Anterior cingulate cortex (tissue), 58 donors: ENCODE measurements at regions not wholly inside any gene's neighbourhood (a gene's known extent, or its start where the extent isn't known, plus 50 kb on each side); places are given as distances from the start of the nearest gene placed in this dataset.
"Not testable (repeated sequence)": the region's sequence is repeated elsewhere in the genome, so short reads cannot be mapped to it uniquely, and the experiment has no call there.

Experiments
- DNase-seq, 58 donors: peaks; one replicate each; lab custom pipeline; 2025; lab: John Stamatoyannopoulos, UW

DNA sequence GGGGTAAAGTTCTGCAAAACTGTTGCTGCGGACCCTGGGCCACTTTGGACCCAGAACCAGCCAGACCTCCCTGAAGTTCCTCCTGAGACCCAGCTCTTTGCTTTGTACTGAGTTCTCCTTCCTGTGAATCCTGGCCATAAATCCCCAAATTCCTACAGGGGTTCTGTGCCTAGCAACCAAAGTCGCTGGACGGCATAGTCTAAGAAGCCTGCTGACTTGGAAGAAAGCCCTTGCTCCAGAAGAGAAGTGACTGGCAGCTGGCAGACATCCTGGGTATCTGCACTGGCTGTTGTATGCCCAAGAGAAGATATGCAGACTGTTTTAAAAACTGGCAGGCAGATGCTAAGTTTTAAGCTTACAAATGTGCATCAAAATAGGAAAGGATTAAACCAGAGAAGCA, 99.9 kb upstream of the SLC24A4 start:
- peak in 32 of 58 donors; percentile 2 to 71 (median 27) for DNase-seq

DNA sequence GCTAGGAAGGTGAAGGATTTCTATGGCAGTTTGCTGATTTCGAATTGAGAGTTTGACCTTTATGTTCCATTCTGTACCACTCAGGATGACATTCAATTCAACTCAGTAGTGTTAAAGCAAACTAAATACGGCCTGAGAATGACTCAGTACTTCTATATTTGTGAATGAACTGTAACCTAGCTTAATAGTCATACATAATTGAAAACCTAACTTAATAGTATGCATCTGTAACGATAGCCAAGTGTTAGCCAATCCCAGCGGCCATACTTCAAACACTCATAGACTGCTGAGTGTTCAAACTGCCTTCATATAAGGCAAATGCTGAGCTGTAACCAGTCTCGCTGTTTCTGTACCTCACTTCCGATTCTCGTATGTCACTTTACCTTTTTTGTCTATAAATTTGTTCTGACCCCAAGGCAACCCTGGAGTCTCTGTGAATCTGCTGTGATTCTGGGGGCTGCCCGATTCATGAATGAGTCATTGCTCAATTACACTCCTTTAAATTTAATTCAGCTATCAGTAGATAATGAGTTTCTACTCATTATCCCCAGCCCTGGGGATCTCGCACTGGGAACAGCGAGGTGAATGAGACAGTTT, 98.5 kb upstream of the SLC24A4 start:
- DNase-seq: peak in 1 of 58 donors; percentile 11

DNA sequence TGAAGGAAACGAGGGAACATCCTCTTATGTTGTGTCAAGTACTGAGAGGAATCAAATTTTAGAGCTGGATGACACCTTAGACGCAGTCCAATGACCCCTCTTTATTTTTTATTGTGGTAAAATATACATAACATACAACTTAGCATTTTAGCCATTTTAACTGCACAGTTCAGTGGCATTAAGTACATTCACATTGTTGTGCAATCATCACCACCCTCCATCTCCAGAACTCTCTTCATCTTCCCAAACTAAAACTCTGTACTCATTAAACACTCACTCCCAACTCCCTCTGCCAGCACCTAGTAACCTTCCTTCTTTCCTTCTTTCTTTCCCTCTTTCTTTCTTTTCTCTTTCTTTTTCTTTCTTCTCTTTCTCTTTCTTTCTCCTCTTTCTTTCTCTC, 97.2 kb upstream of the SLC24A4 start:
- DNase-seq: no peak

DNA sequence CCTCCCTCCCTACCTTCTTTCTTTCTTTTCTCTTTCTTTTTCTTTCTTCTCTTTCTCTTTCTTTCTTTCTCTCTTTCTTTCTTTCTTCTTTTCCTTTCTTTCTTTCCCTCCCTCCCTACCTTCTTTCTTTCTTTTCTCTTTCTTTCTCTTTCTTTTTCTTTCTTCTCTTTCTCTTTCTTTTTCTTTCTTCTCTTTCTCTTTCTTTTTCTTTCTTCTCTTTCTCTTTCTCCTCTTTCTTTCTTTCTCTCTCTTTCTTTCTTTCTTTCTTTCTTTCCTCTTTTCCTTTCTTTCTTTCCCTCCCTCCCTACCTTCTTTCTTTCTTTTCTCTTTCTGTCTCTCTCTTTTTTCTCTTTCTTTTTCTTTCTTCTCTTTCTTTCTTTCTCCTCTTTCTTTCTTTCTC, 96.8 kb upstream of the SLC24A4 start:
- DNase-seq: not testable (repeated sequence)

DNA sequence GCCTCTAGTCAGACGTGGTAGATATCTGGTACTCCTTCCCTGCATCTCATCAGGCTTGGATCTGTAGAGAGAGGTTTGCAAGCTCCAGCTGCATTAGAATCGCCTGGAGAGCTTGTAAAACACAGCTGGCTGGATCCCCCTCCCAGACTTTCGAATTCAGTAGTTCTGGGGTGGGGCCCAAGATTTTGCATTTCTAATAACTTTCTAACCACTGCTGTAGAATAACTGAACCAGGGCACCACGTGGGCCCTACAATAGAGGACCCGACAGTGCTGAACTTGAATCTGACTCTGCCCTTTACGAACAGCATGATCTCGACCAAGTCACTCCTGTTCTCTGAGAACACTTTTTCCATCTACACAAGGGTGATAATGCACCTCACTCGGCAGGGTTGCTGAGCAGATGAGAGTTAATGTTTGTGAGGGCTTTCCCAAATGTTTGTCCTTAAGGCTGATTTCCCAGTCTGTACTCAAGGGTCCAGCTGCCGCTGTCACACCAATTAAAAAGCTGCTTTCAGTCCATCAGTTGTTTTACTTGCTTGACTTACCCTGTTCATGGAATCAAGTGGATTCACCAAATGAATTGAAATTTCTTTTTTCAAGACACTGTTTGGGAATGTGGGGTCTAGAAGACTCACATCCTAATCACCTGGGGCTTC, 86.6 kb upstream of the SLC24A4 start:
- DNase-seq: no peak

DNA sequence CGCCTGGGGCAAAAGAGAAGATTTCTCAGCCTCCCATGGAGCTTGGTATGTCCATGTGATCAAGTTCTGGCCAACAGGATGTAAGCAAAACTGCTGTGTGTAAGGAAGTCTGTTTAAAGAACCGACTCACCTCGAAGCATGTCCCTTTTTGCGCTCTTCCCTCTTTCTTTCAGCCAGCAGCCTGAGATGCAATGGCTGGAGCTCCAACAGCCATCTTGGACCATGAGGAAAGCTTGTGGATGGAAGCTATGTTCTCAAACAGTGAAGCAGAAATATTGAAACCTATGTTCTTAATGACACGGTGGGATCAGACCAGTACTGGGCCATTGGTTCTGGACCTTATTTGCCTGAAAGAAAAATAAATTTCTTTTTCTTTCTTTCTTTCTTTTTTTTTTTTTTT, 82.3 kb upstream of the SLC24A4 start:
- DNase-seq: no peak

DNA sequence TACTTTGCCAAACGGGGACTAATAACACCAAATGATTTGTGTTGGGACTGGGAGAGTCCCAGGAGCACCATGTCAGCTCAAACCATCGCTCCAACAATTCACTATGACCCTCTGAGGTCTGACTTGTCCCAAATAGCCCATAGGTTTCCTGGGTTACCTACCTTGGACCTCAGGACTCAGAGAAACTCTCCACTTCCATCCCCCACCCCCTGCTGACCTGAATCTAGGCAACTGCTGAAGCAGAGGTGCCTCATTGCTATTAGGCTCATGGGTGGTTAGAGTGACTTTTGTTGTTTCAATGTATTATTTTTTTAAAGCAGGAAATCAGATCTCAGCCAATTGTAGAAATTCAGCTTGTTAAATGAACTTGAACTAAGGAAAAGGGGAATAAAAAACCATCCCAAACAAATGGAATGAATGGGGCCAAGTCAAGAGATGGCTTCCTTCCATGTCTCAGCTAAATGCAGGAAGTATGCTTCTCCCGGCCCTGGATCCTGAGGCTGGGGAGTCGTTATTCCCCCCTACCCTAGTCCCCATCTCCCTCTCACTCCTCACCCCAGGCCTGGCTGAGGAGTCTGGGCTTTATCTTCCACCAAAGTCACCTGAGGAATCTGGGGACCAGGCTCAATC, 80.9 kb upstream of the SLC24A4 start:
- DNase-seq: no peak

DNA sequence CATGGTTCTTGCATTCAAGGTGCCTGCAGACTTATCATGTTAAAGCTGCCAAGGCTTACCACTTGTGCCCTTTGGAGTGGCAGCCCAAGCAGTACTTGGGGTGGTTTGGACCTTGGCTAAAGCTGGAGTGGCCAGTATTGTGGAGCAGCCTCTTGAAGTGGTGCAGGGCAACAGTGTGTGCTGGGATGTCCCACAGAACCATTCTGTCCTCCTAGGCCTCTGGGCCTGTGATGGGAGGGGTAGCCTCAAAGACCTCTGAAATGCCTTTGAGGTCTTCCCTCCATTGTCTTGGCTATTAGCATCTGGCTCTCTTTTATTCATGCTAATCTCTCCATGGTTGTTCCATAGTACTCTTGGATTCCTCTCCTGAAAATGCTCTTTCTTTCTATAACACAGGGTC, 78.2 kb upstream of the SLC24A4 start:
- no peak for DNase-seq

DNA sequence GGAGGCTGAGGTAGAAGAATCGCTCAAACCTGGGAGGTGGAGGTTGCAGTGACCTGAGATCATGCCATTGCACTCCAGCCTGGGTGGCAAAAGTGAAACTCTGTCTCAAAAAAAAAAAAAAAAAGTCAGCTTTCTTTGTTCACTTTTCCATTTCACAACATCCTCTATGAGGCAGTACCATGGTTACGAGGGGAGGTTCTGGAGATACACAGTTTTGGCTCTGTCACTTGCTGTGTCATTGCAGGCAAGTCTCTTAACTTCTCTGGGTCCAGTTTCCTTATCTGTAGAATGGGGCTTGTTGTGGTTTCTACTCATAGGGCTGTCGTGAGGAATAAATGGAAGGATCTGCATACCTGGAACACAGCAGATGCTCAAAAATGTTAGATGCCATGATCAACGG, 75.6 kb upstream of the SLC24A4 start:
- no peak for DNase-seq

DNA sequence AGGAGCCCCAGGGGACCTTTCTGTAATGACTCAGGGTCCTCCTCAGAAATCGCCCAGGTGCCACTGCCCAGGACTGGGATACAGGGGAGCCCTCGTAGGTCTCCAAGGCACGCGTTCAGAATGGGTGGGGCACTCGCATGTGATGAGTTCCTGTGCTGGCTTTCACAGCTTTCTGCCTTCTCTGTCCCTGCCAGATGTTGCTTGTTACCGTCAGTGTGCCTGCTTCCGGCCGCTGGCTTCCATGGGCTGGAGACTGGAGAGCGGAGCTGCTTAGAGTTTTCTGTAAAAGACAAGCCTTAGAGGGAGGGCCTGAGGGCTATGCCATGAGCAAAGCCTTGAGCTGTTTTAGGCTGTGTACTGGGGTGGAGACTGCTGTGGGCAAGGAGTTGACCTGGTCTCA, 75.0 kb upstream of the SLC24A4 start:
- no peak for DNase-seq

DNA sequence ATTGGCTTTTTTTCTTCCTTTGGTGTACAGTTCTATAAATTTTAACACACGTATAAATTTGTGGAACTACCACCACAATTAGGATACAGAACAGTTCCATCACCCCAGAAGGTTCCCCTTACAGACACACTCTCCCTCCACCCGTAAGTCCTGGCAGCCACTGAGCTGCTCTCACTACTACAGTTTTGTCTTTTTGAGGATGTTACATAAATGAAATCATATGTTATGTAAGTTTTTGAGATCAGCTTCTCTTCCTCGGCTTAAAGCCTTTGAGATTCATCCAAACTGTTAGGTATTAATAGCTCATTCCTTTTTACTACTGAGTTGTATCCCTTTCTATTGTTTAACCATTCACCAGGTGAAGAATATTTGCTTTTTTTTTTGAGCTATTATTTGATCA, 74.3 kb upstream of the SLC24A4 start:
- DNase-seq: no peak

DNA sequence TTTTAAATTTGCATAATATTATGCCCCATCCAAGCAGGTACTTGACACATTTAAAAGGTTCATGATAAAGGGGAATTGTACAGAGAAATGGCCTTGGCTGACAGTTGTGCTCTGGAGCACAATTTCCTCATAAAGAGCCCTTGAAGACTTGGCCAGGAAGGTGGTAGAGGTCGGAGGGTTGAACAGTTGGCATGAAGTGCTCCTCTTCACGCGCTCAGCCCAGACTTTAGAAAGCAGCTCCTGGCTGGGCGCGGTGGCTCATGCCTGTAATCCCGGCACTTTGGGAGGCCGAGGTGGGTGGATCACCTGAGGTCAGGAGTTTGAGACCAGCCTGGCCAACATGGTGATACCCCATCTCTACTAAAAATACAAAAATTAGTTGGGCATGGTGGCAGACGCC, 72.6 kb upstream of the SLC24A4 start:
- not testable (repeated sequence) for DNase-seq

DNA sequence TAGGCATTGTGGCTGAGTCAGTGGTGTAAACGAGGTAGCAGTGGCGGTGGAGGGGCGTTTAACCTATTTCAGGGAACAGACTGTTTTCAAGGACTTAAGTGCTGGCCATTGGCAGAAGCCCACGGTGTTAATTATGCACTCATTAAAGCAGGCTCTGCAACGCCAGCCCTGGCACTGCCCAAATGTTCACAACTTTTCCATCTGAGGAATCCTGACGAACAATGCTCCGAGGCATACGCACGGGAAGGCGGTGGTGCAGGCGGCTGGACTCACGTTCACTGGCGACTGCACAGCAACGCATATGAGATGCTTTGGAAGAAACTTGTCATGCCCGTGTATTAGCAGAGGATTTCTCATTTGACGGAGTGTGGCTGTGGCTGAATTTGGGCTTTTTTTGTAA, 70.6 kb upstream of the SLC24A4 start:
- peak in 47 of 58 donors; percentile 14 to 89 (median 50) for DNase-seq

DNA sequence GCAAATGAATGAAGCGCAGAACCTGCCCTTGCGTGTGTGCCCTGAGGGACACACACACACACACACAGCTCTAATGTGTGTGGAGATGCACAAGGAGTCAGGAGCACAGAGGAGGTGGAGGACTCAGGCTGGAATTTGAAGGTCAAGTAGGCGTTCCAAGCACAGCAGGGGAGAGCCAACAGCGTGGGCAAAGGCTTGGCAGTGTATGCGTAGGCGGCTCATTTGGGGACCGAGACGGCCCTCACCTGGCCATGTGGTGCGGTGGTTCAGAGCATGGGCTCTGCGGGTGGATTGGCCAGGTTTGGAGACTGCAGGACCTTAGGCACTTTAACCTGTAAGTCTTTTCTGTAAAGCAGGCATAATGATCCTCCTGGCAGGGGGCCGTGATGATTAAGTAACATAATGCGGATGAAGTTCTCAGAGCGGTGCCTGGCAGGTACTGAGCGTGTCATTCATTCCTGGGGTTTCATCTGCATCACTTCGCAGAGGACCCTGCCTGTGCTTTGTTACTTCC, 69.5 kb upstream of the SLC24A4 start:
- DNase-seq: peak in 1 of 58 donors; percentile 5

DNA sequence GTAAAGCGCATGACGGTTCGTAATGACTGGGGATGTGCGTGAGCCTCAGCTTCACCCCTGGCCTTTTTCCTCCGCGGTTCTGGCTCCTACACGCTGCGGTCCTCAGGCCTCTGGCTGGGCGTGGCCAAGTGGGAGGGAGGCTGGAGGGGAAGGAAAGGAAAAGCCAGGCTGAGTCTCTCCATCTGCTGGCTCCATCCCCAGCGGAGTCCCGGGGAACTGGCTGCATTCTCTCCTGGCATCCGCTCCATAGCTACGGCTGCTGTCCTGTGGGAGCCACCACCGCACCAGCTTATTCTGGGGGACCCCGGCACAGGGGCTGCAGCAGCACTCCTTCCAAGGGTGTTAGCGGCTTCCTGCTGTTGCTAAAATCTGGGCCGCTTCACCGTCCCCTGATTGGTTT, 68.2 kb upstream of the SLC24A4 start:
- peak in 47 of 58 donors; percentile 12 to 81 (median 52) for DNase-seq

DNA sequence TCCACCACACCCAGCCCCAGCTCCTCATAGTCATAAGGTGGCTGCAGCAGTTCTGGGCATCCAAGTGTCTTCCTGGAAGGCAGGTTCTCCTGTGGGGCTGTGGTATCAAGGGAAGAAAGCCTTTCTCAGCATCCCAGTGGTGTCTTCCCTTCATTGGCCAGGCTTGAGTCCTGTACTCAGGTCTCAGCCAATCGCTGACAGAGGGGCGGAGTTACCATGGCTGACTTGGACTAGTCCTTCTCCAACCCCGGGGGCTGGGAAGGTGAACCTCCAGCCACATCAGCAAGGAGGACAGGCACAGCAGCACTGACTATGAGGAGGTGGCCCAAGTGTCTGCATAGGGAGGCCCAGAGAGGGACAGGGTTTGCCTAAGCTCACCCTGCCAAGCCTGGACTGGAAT, 64.0 kb upstream of the SLC24A4 start:
- no peak for DNase-seq

DNA sequence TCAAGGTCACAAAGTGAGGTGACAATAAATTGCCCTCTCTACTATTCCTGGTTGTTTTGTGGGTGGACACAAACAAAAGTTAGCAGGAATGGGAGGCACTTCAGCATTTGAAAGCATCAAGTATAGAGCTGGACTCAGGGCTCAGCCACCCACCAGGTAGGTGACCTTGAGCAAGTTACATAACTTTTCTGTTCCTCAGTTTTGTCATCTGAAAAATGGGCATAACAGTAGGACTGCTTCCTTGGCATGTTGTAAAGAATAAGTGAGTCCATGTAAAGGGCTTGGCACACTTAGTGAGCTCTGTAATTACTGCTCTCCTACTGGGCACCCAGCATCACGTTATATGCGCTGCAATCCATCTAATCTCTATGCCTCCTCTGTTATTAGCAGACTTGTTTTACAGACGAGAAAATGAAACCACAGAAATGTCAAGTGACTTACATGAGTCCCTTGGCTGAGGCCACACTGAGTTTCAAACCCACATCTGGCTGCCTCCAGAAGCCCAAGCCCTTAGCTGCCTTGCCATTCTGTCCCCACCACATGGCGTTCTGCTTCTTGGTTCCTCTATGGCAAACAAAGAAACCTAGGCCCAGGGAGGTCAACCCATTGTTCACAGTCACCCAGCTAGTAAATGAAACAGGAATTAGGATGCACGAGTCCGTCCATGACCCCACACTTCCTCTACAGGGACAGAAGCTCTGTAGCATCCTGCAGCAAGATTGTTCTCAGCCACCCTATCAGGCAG, 63.2 kb upstream of the SLC24A4 start:
- DNase-seq: peak in 1 of 58 donors; percentile 11

DNA sequence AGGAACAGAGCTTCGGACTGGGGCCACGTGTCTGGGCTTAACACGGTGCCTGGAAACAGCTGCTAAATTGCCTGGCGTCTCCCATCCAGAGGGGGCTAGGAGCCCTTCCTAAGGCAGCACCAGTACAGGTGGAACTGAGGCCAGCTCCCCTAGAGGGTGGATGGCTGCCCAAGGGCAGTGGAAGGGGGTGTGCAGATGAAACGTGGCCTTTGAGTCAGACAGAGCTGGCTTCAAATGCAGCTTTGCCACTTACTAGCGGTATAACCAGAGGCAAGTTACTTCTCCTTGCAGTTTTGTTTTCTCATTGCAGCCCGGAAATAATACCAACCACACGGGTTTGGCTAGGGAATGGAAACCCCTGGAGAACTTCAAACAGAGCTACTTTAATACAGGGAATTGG, 59.3 kb upstream of the SLC24A4 start:
- DNase-seq: peak in 15 of 58 donors; percentile 7 to 70 (median 26)

DNA sequence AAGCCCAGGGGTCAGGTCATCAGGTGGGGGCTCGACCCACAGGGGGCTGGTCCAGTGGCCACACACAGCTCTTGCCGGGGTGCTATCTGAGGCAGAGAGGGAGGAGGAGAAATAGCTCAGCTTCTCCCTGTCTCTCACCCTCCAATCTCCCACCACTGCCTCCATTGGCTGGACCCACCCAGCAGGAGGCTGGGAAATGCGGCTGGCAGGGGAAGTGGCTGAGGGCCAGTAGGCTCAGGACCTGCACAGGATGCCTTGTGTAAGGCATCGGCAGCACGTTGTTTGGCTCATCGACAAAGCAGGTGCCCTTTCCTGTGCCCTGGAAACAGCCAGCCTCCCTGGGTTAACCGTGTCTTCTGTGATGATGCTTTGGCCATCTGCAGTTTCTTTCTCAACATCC, 58.8 kb upstream of the SLC24A4 start:
- no peak for DNase-seq

DNA sequence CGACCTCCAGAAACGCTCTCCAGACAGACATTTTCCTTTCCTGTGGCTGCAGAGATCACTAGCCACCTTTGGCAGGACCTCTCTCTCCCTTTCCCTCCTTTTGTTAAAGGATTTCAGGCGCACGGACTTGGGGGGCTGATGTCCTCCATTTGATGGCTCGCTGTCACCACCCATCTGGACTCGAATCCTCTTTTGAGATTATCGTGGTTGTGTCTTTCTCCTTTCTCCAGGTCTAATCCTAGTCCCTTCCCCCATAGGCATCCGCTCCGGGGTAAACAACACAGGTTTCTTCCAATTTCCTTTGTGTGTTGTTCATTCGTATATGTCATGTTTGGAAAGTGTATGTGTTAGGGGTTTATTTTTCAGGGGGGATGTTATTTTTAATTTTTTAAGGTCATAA, 56.7 kb upstream of the SLC24A4 start:
- no peak for DNase-seq
